HepG2 (cell line): ENCODE measurements at regions not wholly inside any gene's neighbourhood (a gene's known extent, or its start where the extent isn't known, plus 50 kb on each side); places are given as distances from the start of the nearest gene placed in this dataset.
A peak's percentile ranks its signal among the peaks of the same experiment; 100 is the strongest.

Experiments
- CBFB ChIP-seq: sonication (generic); formaldehyde crosslinking; IDR thresholded peaks from 2 replicates; pipeline ENCODE4 v1.4.0; 2020; ENCODE audit warnings: missing genetic modification reagents
- CCAR2 ChIP-seq: fragments of 200-400 bp; formaldehyde crosslinking; optimal IDR thresholded peaks from 2 replicates; pipeline ENCODE3; 2018; ENCODE audit warnings: low read depth, mild to moderate bottlenecking, low read length, moderate library complexity
- CENPT ChIP-seq: sonication (generic); formaldehyde crosslinking; IDR thresholded peaks from 2 replicates; pipeline ENCODE4 v1.8.0; 2022; ENCODE audit warnings: low read depth, mild to moderate bottlenecking, moderate library complexity, missing genetic modification reagents
- GFI1 ChIP-seq: sonication (generic); formaldehyde crosslinking; IDR thresholded peaks from 2 replicates; pipeline ENCODE4 v1.5.0; 2020; ENCODE audit warnings: missing genetic modification reagents, mild to moderate bottlenecking, borderline replicate concordance
- HNF1A ChIP-seq, 2 experiments: sonication (generic) in 1 of 2; formaldehyde crosslinking in 1 of 2; IDR thresholded peaks; 2 replicates each; pipeline versions ENCODE4 v1.4.0 to v1.6.1; 2016 to 2020; ENCODE audit warnings: borderline replicate concordance in 1 of 2, low read depth in 1 of 2, mild to moderate bottlenecking in 1 of 2, missing genetic modification reagents in 1 of 2
- KDM5B ChIP-seq: sonication (generic); formaldehyde crosslinking; IDR thresholded peaks from 2 replicates; pipeline ENCODE4 v1.4.0; 2020; ENCODE audit warnings: missing genetic modification reagents, mild to moderate bottlenecking, borderline replicate concordance
- MLLT10 ChIP-seq: sonication (generic); formaldehyde crosslinking; IDR thresholded peaks from 2 replicates; pipeline ENCODE4 v1.4.0; 2020; ENCODE audit warnings: missing genetic modification reagents
- MTERF4 ChIP-seq: sonication (generic); formaldehyde crosslinking; IDR thresholded peaks from 2 replicates; pipeline ENCODE4 v1.8.0; 2023; ENCODE audit warnings: mild to moderate bottlenecking, missing genetic modification reagents
- PITX1 ChIP-seq: sonication (generic); formaldehyde crosslinking; IDR thresholded peaks from 2 replicates; pipeline ENCODE4 v1.5.1; 2020; ENCODE audit warnings: mild to moderate bottlenecking, missing genetic modification reagents
- PPARG ChIP-seq: conservative IDR thresholded peaks from 2 replicates; pipeline ENCODE4 v1.6.1; 2016; ENCODE audit warnings: missing biosample characterization, missing genetic modification reagents
- RERE ChIP-seq: IDR thresholded peaks from 2 replicates; pipeline ENCODE4 v1.6.1; 2016; ENCODE audit warnings: low read depth, missing genetic modification reagents, missing compliant biosample characterization
- SIN3B ChIP-seq: fragments of 150-350 bp; IDR thresholded peaks from 2 replicates; pipeline ENCODE4 v1.6.1; 2014; ENCODE audit warnings: low read length
- ZBTB2 ChIP-seq: sonication (generic); formaldehyde crosslinking; IDR thresholded peaks from 2 replicates; pipeline ENCODE4 v1.8.0; 2022; ENCODE audit warnings: low read depth, missing genetic modification reagents
- ZFP1 ChIP-seq: IDR thresholded peaks from 2 replicates; pipeline ENCODE4 v1.6.1; 2016
- ZNF33A ChIP-seq: sonication (generic); formaldehyde crosslinking; IDR thresholded peaks from 2 replicates; pipeline ENCODE4 v1.5.1; 2020; ENCODE audit warnings: missing genetic modification reagents, mild to moderate bottlenecking, moderate library complexity, borderline replicate concordance
- ZNF354B ChIP-seq: sonication (generic); formaldehyde crosslinking; IDR thresholded peaks from 2 replicates; pipeline ENCODE4 v1.8.0; 2022; ENCODE audit warnings: mild to moderate bottlenecking, missing genetic modification reagents

- TF ChIP-seq KDM5B (CRISPR knock-in tag): no peak
- TF ChIP-seq CBFB (CRISPR knock-in tag): 0 out of 2 replicates have a peak, but pooled peaks have one; percentile 21
- TF ChIP-seq MTERF4 (CRISPR knock-in tag): no peak
- TF ChIP-seq ZBTB2 (CRISPR knock-in tag): no peak
- TF ChIP-seq CENPT: no peak
- no peak for TF ChIP-seq ZFP1 (CRISPR knock-in tag)
- peak; percentile 62; the same call in 1 of the 2 replicates for TF ChIP-seq PITX1 (CRISPR knock-in tag)
- TF ChIP-seq HNF1A (IDR thresholded peaks at IDR 0.05; ENCODE audit: low read depth): 0 out of 2 replicates have a peak, but pooled peaks have one; percentile 26
- TF ChIP-seq HNF1A (CRISPR knock-in tag; IDR thresholded peaks at IDR 0.05; ENCODE audit: borderline replicate concordance): no peak; the same call in 1 of the 2 replicates
- TF ChIP-seq RERE: peak; percentile 48; the same call in 1 of the 2 replicates
- no peak for TF ChIP-seq SIN3B
- TF ChIP-seq PPARG: peak; percentile 75
- TF ChIP-seq ZNF33A (CRISPR knock-in tag): no peak
- peak; percentile 44; the same call in 1 of the 2 replicates for TF ChIP-seq GFI1 (CRISPR knock-in tag)
- no peak for TF ChIP-seq MLLT10 (CRISPR knock-in tag)
- TF ChIP-seq CCAR2: no peak
- no peak for TF ChIP-seq ZNF354B
These were observed 181.1 kb upstream of the SH3BP4 start (continued) for GRCh38 chr2:234770715-234771141.
